SK-N-MC (cell line): ENCODE measurements at regions not wholly inside any gene's neighbourhood (a gene's known extent, or its start where the extent isn't known, plus 50 kb on each side); places are given as distances from the start of the nearest gene placed in this dataset.

Experiments
- DNase-seq: peaks from one replicate; pipeline ENCODE4 v3.0.0-alpha.2; 2011; ENCODE audit warnings: low read depth, low spot score
- H3K27ac ChIP-seq: fragments of 200-600 bp; sonication (generic); 2 replicates; pipeline ENCODE4 v1.5.1; 2016; ENCODE audit warnings: mixed run types
- H3K36me3 ChIP-seq: fragments of 200-600 bp; sonication (generic); 2 replicates; pipeline ENCODE4 v1.6.1; 2017; ENCODE audit warnings: antibody characterized with exemption, low read length, mixed read lengths; ENCODE audit not compliant: insufficient read depth
- H3K4me3 ChIP-seq: fragments of 200-600 bp; sonication (generic); 2 replicates; pipeline ENCODE4 v1.5.1; 2016
- H3K9ac ChIP-seq: fragments of 200-600 bp; sonication (generic); 2 replicates; pipeline ENCODE4 v1.8.0; 2017; ENCODE audit warnings: mixed run types, mixed read lengths; ENCODE audit not compliant: insufficient read length
- H3K9me3 ChIP-seq: fragments of 200-600 bp; sonication (generic); 2 replicates; pipeline ENCODE4 v1.6.1; 2017; ENCODE audit warnings: low read depth, mild to moderate bottlenecking, antibody characterized with exemption, low read length, moderate library complexity, mixed read lengths
- EZH2 ChIP-seq: fragments of 200-600 bp; sonication (generic); IDR thresholded peaks from one replicate; pipeline ENCODE4 v1.6.1; 2017; ENCODE audit warnings: antibody characterized with exemption
- FOXP2 ChIP-seq: optimal IDR thresholded peaks from 2 replicates; pipeline ENCODE3; 2011; ENCODE audit warnings: mild to moderate bottlenecking, moderate library complexity; ENCODE audit not compliant: insufficient read depth; ENCODE audit errors: extremely low read length, control extremely low read depth
- POLR2AphosphoS5 ChIP-seq: IDR thresholded peaks from 2 replicates; pipeline ENCODE4 v1.6.1; 2012; ENCODE audit warnings: mild to moderate bottlenecking, low read depth, low read length, borderline replicate concordance

DNA sequence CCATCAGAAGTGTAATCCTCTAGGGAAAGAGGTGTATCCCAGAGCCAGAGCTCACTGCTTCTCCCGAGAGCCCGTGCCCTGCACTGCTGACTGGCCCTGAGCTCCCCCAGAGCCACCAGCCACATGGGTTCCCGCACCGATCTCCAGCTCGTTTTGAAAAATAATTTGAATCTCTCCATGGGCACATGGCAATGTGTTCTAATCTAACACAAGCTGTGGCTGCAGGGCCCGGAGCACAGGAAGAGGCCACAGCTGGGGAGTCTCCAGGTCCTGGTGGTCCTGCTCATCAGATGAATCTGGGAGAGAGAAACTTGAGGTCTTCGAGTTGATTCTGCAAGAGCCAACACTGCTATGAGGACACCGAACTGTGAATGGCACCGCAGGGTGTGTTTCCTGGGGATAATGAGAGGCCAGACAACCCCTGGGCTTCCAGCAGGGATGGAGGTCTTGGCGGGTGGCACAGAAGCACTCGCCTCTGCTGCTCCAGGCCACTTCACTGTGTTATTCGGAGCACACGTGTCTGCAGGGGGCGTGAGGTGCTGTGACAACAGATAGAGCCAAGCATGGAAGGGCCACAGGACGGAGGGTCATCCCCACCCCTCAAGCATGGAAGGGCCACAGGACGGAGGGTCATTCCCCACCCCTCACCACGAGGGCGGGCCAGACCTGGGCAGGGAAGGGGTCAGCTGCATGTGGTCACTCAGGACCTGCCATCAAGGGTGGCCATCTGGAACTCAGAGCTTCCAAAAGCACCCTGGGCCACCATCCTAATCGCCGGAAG, 196.8 kb downstream of the NDUFA10 start:
- H3K9ac ChIP-seq: no peak overlapping the region
- no peaks in the 10 kb centered on the region for H3K36me3 ChIP-seq
- no peak overlapping the region for H3K27ac ChIP-seq
- H3K9me3 ChIP-seq: no peaks in the 10 kb centered on the region
- DNase-seq: no peak
- no peak overlapping the region for H3K4me3 ChIP-seq
- TF ChIP-seq FOXP2: no peak
- no peak for TF ChIP-seq POLR2AphosphoS5
- TF ChIP-seq EZH2: no peak

- DNase-seq: no peak
- Histone ChIP-seq H3K9me3 (no peaks in the 10 kb centered on the region), H3K27ac (no peak overlapping the region), H3K9ac (no peak overlapping the region), H3K4me3 (no peak overlapping the region), H3K36me3 (no peaks in the 10 kb centered on the region)
- TF ChIP-seq POLR2AphosphoS5 (no peak), FOXP2 (no peak), EZH2 (no peak)
Measured at GRCh38 chr2:239827523-239827890, 197.6 kb downstream of the NDUFA10 start.

- Histone ChIP-seq H3K4me3 (no peak overlapping the region), H3K27ac (no peak overlapping the region), H3K36me3 (no peaks in the 10 kb centered on the region), H3K9me3 (no peaks in the 10 kb centered on the region), H3K9ac (no peak overlapping the region)
- TF ChIP-seq POLR2AphosphoS5 (no peak), EZH2 (no peak), FOXP2 (no peak)
- no peak for DNase-seq
Measured at GRCh38 chr2:239826786-239827522, 198.2 kb downstream of the NDUFA10 start.

- H3K27ac ChIP-seq: no peak overlapping the region
- no peaks in the 10 kb centered on the region for H3K36me3 ChIP-seq
- TF ChIP-seq FOXP2 (no peak), POLR2AphosphoS5 (no peak), EZH2 (no peak)
- no peak for DNase-seq
- no peak overlapping the region for H3K9ac ChIP-seq
- H3K4me3 ChIP-seq: no peak overlapping the region
- H3K9me3 ChIP-seq: no peaks in the 10 kb centered on the region
Measured at GRCh38 chr2:239826376-239826775, 198.8 kb downstream of the NDUFA10 start.

GRCh38 chr2:239825705-239825979, 199.5 kb downstream of the NDUFA10 start:
- no peak overlapping the region for H3K4me3 ChIP-seq
- TF ChIP-seq POLR2AphosphoS5: no peak
- no peak for TF ChIP-seq FOXP2
- no peak for TF ChIP-seq EZH2
- H3K36me3 ChIP-seq: no peaks in the 10 kb centered on the region
- H3K9me3 ChIP-seq: no peaks in the 10 kb centered on the region
- no peak overlapping the region for H3K9ac ChIP-seq
- no peak for DNase-seq
- H3K27ac ChIP-seq: no peak overlapping the region

GRCh38 chr2:239824866-239825704, 200.1 kb downstream of the NDUFA10 start:
- no peak for DNase-seq
- H3K27ac ChIP-seq: no peak overlapping the region
- TF ChIP-seq EZH2: no peak
- no peak for TF ChIP-seq FOXP2
- TF ChIP-seq POLR2AphosphoS5: no peak
- H3K9me3 ChIP-seq: no peaks in the 10 kb centered on the region
- H3K9ac ChIP-seq: no peak overlapping the region
- no peaks in the 10 kb centered on the region for H3K36me3 ChIP-seq
- no peak overlapping the region for H3K4me3 ChIP-seq

GRCh38 chr2:239824046-239824694, 201.0 kb downstream of the NDUFA10 start:
- TF ChIP-seq POLR2AphosphoS5 (no peak), FOXP2 (no peak), EZH2 (no peak)
- no peak overlapping the region for H3K4me3 ChIP-seq
- H3K36me3 ChIP-seq: no peaks in the 10 kb centered on the region
- H3K27ac ChIP-seq: no peak overlapping the region
- H3K9ac ChIP-seq: no peak overlapping the region
- DNase-seq: no peak
- no peaks in the 10 kb centered on the region for H3K9me3 ChIP-seq

GRCh38 chr2:239822146-239822831, 202.9 kb downstream of the NDUFA10 start:
- no peak overlapping the region for H3K9ac ChIP-seq
- no peak for TF ChIP-seq POLR2AphosphoS5
- TF ChIP-seq EZH2: no peak
- no peak for TF ChIP-seq FOXP2
- DNase-seq: no peak
- no peak overlapping the region for H3K27ac ChIP-seq
- no peaks in the 10 kb centered on the region for H3K36me3 ChIP-seq
- no peaks in the 10 kb centered on the region for H3K9me3 ChIP-seq
- no peak overlapping the region for H3K4me3 ChIP-seq
